Liver (tissue), 8 donors: ENCODE measurements at regions not wholly inside any gene's neighbourhood (a gene's known extent, or its start where the extent isn't known, plus 50 kb on each side); places are given as distances from the start of the nearest gene placed in this dataset.

Experiments
- DNase-seq: peaks from one replicate; pipeline ENCODE4 v3.0.0-alpha.2; 2017; ENCODE audit warnings: low spot score
- H3K27ac ChIP-seq, 2 donors: one replicate each; pipeline ENCODE4 v1.7.0; 2013; ENCODE audit warnings: inconsistent platforms in 2 of 2, low read length in 2 of 2, control low read depth in 1 of 2, low read depth in 1 of 2, mild to moderate bottlenecking in 1 of 2
- H3K27me3 ChIP-seq, 4 donors: one replicate each; pipeline versions ENCODE4 v1.6.1 to v1.7.0; 2013; ENCODE audit warnings: low read length in 3 of 4, inconsistent platforms in 1 of 4, mild to moderate bottlenecking in 1 of 4, moderate library complexity in 1 of 4; ENCODE audit not compliant: control insufficient read depth in 4 of 4, insufficient read depth in 4 of 4
- H3K36me3 ChIP-seq, 4 donors: one replicate each; pipeline versions ENCODE4 v1.6.1 to v1.7.0; 2013; ENCODE audit warnings: low read length in 3 of 4, mild to moderate bottlenecking in 3 of 4, low read depth in 1 of 4, moderate library complexity in 1 of 4; ENCODE audit not compliant: control insufficient read depth in 4 of 4, insufficient read depth in 3 of 4
- H3K4me1 ChIP-seq, 4 donors: one replicate each; pipeline versions ENCODE4 v1.6.1 to v1.7.0; 2013; ENCODE audit warnings: low read length in 3 of 4, mild to moderate bottlenecking in 3 of 4, moderate library complexity in 1 of 4; ENCODE audit not compliant: control insufficient read depth in 4 of 4, insufficient read depth in 4 of 4
- H3K4me3 ChIP-seq, 3 donors: one replicate each; pipeline versions ENCODE4 v1.6.1 to v1.7.0; 2013; ENCODE audit warnings: low read length in 3 of 3, control low read depth in 1 of 3, low read depth in 1 of 3, mild to moderate bottlenecking in 1 of 3
- H3K9ac ChIP-seq, 2 donors: one replicate each; pipeline ENCODE4 v1.7.0; 2013; ENCODE audit warnings: low read length in 2 of 2, mild to moderate bottlenecking in 2 of 2, moderate library complexity in 2 of 2, control low read depth in 1 of 2, low read depth in 1 of 2
- H3K9me3 ChIP-seq, 4 donors: one replicate each; pipeline versions ENCODE4 v1.6.1 to v1.7.0; 2013; ENCODE audit warnings: low read length in 3 of 4; ENCODE audit not compliant: control insufficient read depth in 4 of 4
- FOXA2 ChIP-seq: IDR thresholded peaks from 2 replicates; pipeline ENCODE4 v1.6.1; 2016; ENCODE audit warnings: antibody characterized with exemption
- GABPA ChIP-seq, 2 donors: IDR thresholded peaks in 1 of 2; conservative IDR thresholded peaks in 1 of 2; 2 replicates each; pipeline ENCODE4 v1.6.1; 2016; ENCODE audit warnings: antibody characterized with exemption in 2 of 2, mild to moderate bottlenecking in 1 of 2, moderate library complexity in 1 of 2
- HNF4A ChIP-seq, 2 donors: conservative IDR thresholded peaks; 2 replicates each; pipeline ENCODE4 v1.6.1; 2016; ENCODE audit warnings: antibody characterized with exemption in 2 of 2, mild to moderate bottlenecking in 2 of 2
- TAF1 ChIP-seq: conservative IDR thresholded peaks from 2 replicates; pipeline ENCODE4 v1.6.1; 2016; ENCODE audit warnings: antibody characterized with exemption, mild to moderate bottlenecking
- WGBS: extraction: QIAGEN DNeasy Blood & Tissue Kit; methylation state at CpG from one replicate; pipeline ENCODE4 v1.1.7; 2013; 5-methylcytosine and 5-hydroxymethylcytosine counted together
- TF ChIP-seq, protein P1 (sequence below): IDR thresholded peaks from 2 replicates; pipeline ENCODE4 v1.6.1; 2016; ENCODE audit warnings: antibody characterized with exemption, mild to moderate bottlenecking
- TF ChIP-seq, protein P2 (sequence below): IDR thresholded peaks from 2 replicates; pipeline ENCODE4 v1.6.1; 2016; ENCODE audit warnings: antibody characterized with exemption
- TF ChIP-seq, protein P3 (sequence below): IDR thresholded peaks from 2 replicates; pipeline ENCODE4 v1.6.1; 2016; ENCODE audit warnings: antibody characterized with exemption
- TF ChIP-seq, protein P4 (sequence below): fragments of 150-350 bp; IDR thresholded peaks from 2 replicates; pipeline ENCODE4 v1.5.1; 2017; ENCODE audit warnings: improper control_type of control experiment, low read depth, low read length; ENCODE audit not compliant: missing input control
- donor health status: healthy.
- donor health status: healthy.
- donor health status: healthy.
- donor health status: healthy.
- donor health status: healthy.

DNA sequence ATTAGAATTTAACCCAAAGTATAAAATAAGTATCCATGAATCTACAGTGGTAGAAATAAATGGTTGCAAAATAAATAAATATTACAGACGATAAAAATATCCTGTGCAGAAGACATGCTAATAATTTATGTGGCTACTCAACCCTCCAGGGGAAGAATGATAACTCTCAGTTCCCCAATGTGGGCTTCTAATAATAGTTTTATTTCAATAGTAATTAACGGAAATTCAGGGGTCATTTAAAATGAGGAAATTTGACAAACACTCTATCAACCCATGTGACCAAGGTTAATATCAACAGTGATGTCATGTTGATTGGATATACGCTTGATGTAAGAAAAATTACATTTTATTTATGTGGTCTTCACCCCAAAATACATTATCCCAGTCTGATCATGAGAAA is 1082.6 kb upstream of the LRRTM3 start (continued):
- TF ChIP-seq, protein P1, sequence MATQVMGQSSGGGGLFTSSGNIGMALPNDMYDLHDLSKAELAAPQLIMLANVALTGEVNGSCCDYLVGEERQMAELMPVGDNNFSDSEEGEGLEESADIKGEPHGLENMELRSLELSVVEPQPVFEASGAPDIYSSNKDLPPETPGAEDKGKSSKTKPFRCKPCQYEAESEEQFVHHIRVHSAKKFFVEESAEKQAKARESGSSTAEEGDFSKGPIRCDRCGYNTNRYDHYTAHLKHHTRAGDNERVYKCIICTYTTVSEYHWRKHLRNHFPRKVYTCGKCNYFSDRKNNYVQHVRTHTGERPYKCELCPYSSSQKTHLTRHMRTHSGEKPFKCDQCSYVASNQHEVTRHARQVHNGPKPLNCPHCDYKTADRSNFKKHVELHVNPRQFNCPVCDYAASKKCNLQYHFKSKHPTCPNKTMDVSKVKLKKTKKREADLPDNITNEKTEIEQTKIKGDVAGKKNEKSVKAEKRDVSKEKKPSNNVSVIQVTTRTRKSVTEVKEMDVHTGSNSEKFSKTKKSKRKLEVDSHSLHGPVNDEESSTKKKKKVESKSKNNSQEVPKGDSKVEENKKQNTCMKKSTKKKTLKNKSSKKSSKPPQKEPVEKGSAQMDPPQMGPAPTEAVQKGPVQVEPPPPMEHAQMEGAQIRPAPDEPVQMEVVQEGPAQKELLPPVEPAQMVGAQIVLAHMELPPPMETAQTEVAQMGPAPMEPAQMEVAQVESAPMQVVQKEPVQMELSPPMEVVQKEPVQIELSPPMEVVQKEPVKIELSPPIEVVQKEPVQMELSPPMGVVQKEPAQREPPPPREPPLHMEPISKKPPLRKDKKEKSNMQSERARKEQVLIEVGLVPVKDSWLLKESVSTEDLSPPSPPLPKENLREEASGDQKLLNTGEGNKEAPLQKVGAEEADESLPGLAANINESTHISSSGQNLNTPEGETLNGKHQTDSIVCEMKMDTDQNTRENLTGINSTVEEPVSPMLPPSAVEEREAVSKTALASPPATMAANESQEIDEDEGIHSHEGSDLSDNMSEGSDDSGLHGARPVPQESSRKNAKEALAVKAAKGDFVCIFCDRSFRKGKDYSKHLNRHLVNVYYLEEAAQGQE: no peak
- TF ChIP-seq, protein P2, sequence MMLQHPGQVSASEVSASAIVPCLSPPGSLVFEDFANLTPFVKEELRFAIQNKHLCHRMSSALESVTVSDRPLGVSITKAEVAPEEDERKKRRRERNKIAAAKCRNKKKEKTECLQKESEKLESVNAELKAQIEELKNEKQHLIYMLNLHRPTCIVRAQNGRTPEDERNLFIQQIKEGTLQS: no peak

DNA sequence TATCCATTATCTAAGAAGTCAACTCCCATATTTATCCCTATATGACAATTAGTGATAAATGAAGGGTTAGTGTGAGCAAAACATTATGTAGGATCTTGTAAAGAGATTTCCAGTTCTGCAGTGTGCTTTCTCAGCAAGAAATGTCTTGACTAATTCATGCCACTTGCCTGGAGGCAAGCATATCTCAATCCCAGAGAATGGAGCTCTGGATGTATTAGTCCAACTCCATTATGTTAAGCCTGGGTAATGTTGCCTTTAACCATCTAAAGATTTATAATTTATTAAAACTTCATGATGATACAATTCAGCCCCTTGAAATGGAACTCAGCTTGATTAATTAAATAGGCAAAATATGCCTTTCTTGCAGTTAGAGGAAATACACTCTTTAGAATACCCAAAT is 1079.9 kb upstream of the LRRTM3 start:
- Histone ChIP-seq H3K9me3 (no peaks in the 10 kb centered on the region), H3K4me3 (no peak overlapping the region), H3K9ac (no peak overlapping the region), H3K27me3 (no peaks in the 10 kb centered on the region), H3K4me1 (no peaks in the 10 kb centered on the region), H3K27ac (no peak overlapping the region), H3K36me3 (no peaks in the 10 kb centered on the region)
- no peak for DNase-seq
- TF ChIP-seq FOXA2 (no peak), HNF4A (conservative IDR thresholded peaks at IDR 0.05) (no peak), TAF1 (no peak)
- TF ChIP-seq, protein P1: no peak

DNA sequence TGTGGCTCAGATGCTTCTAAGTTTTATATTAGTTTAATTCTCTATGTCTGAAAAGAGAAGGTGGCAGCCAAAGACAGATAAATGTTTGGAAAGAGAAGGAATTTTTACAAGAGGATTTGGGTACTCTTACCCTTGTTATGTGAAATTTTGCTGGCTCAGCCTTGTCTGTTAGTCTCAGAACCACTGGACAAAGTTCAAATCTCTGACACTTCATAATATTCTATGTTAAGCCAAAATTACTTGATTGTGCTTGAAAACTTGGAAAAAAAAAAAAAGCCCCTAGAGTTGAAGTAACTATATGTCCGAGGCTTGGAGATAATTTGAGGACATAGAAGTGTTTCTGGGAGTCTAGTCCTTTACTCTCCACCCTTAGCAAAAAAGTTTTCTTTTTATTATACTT is 1079.3 kb upstream of the LRRTM3 start:
- no peak overlapping the region for H3K9ac ChIP-seq
- H3K9me3 ChIP-seq: no peaks in the 10 kb centered on the region
- no peaks in the 10 kb centered on the region for H3K36me3 ChIP-seq
- no peak overlapping the region for H3K4me3 ChIP-seq
- TF ChIP-seq, protein P3, sequence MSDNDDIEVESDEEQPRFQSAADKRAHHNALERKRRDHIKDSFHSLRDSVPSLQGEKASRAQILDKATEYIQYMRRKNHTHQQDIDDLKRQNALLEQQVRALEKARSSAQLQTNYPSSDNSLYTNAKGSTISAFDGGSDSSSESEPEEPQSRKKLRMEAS: no peak
- TF ChIP-seq HNF4A (conservative IDR thresholded peaks at IDR 0.05) (no peak), GABPA (IDR thresholded peaks at IDR 0.05 in 1 of 2, conservative IDR thresholded peaks at IDR 0.05 in 1 of 2) (no peak)
- TF ChIP-seq, protein P4, sequence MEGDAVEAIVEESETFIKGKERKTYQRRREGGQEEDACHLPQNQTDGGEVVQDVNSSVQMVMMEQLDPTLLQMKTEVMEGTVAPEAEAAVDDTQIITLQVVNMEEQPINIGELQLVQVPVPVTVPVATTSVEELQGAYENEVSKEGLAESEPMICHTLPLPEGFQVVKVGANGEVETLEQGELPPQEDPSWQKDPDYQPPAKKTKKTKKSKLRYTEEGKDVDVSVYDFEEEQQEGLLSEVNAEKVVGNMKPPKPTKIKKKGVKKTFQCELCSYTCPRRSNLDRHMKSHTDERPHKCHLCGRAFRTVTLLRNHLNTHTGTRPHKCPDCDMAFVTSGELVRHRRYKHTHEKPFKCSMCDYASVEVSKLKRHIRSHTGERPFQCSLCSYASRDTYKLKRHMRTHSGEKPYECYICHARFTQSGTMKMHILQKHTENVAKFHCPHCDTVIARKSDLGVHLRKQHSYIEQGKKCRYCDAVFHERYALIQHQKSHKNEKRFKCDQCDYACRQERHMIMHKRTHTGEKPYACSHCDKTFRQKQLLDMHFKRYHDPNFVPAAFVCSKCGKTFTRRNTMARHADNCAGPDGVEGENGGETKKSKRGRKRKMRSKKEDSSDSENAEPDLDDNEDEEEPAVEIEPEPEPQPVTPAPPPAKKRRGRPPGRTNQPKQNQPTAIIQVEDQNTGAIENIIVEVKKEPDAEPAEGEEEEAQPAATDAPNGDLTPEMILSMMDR: no peak
- no peaks in the 10 kb centered on the region for H3K4me1 ChIP-seq
- WGBS: 74% methylated on average over 1 of the region's 1 CpG
- no peak for DNase-seq
- no peak overlapping the region for H3K27ac ChIP-seq
- H3K27me3 ChIP-seq: no peaks in the 10 kb centered on the region
